HEK293T (cell line): ENCODE measurements at regions not wholly inside any gene's neighbourhood (a gene's known extent, or its start where the extent isn't known, plus 50 kb on each side); places are given as distances from the start of the nearest gene placed in this dataset.

Experiments used
- ARNT ChIP-seq: fragments of 450-650 bp; IDR thresholded peaks from 2 replicates; pipeline ENCODE4 v1.6.1; 2017; ENCODE audit warnings: mild to moderate bottlenecking
- BHLHE40 ChIP-seq: fragments of 450-650 bp; IDR thresholded peaks from 2 replicates; pipeline ENCODE4 v1.6.1; 2016; ENCODE audit warnings: mild to moderate bottlenecking, moderate library complexity, borderline replicate concordance
- CTBP1 ChIP-seq: fragments of 450-650 bp; IDR thresholded peaks from 2 replicates; pipeline ENCODE4 v1.6.1; 2016; ENCODE audit warnings: borderline replicate concordance
- ELF4 ChIP-seq: fragments of 450-650 bp; IDR thresholded peaks from 2 replicates; pipeline ENCODE4 v1.6.1; 2017; ENCODE audit warnings: antibody characterized with exemption
- HDGF ChIP-seq: fragments of 450-650 bp; IDR thresholded peaks from 2 replicates; pipeline ENCODE4 v1.6.1; 2017; ENCODE audit warnings: antibody characterized with exemption, borderline replicate concordance
- LEF1 ChIP-seq: fragments of 450-650 bp; IDR thresholded peaks from 2 replicates; pipeline ENCODE4 v1.6.1; 2017; ENCODE audit warnings: mild to moderate bottlenecking, borderline replicate concordance
- NFRKB ChIP-seq: fragments of 450-650 bp; IDR thresholded peaks from 2 replicates; pipeline ENCODE4 v1.6.1; 2016; ENCODE audit warnings: mild to moderate bottlenecking, moderate library complexity
- SP1 ChIP-seq: fragments of 450-650 bp; IDR thresholded peaks from 2 replicates; pipeline ENCODE4 v1.6.1; 2017
- SUZ12 ChIP-seq: fragments of 450-650 bp; IDR thresholded peaks from 2 replicates; pipeline ENCODE4 v1.6.1; 2016; ENCODE audit warnings: mild to moderate bottlenecking
- TARDBP ChIP-seq: fragments of 450-650 bp; IDR thresholded peaks from 2 replicates; pipeline ENCODE4 v1.6.1; 2016
- TF ChIP-seq, protein P1 (sequence below): fragments of 450-650 bp; IDR thresholded peaks from 2 replicates; pipeline ENCODE4 v1.6.1; 2016

GRCh38 chr6:74946961-74947360 is 258.9 kb downstream of the COL12A1 start:
- TF ChIP-seq BHLHE40 (no peak), SP1 (no peak), SUZ12 (no peak), ELF4 (no peak), TARDBP (no peak), LEF1 (no peak), ARNT (no peak), HDGF (no peak), NFRKB (no peak), CTBP1 (no peak)
- TF ChIP-seq, protein P1, sequence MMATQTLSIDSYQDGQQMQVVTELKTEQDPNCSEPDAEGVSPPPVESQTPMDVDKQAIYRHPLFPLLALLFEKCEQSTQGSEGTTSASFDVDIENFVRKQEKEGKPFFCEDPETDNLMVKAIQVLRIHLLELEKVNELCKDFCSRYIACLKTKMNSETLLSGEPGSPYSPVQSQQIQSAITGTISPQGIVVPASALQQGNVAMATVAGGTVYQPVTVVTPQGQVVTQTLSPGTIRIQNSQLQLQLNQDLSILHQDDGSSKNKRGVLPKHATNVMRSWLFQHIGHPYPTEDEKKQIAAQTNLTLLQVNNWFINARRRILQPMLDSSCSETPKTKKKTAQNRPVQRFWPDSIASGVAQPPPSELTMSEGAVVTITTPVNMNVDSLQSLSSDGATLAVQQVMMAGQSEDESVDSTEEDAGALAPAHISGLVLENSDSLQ: no peak
